Raji (cell line): ENCODE measurements at regions not wholly inside any gene's neighbourhood (a gene's known extent, or its start where the extent isn't known, plus 50 kb on each side); places are given as distances from the start of the nearest gene placed in this dataset.

Experiments
- POLR2A ChIP-seq: IDR thresholded peaks from 2 replicates; pipeline ENCODE4 v1.6.1; 2011; ENCODE audit warnings: low read depth, low read length, control low read depth; ENCODE audit not compliant: insufficient read depth

GRCh38 chr9:119432428-119432827 is 63.2 kb upstream of the BRINP1 start:
- no peak for TF ChIP-seq POLR2A

GRCh38 chr9:119429302-119429701 is 60.1 kb upstream of the BRINP1 start:
- TF ChIP-seq POLR2A: no peak

- TF ChIP-seq POLR2A: no peak
Measured at GRCh38 chr9:119420231-119420630, 51.0 kb upstream of the BRINP1 start.
